ENCODE measurements at regions not wholly inside any gene's neighbourhood (a gene's known extent, or its start where the extent isn't known, plus 50 kb on each side); places are given as distances from the start of the nearest gene placed in this dataset.
"Not testable (repeated sequence)": the region's sequence is repeated elsewhere in the genome, so short reads cannot be mapped to it uniquely, and the experiment has no call there.

DNA sequence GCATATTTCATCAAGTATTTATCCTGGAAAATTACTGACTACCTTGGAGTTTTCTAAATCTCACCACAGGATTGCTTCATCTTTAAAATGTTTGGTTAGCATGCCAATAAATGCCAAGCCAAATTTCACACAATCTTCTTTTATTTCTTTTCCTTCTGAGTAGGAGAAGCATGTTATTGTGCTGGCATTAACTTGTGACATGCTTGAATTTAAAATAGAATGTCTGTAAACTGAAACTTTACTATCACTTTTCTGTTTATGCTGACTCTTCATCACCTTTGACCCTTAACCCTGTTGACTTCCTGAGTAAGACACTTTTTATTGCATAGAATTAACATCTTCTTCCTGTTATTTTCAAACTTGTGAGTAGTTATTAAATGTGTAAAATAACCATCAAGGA lies 56.2 kb upstream of the LRRTM4 start:
- no peak overlapping the region for H3K4me3 ChIP-seq
- no peaks in the 10 kb centered on the region for H3K9me3 ChIP-seq
- DNase-seq (ENCODE audit: low spot score): no peak
- H3K27me3 ChIP-seq: no peaks in the 10 kb centered on the region
- no peaks in the 10 kb centered on the region for H3K36me3 ChIP-seq
- H3K4me1 ChIP-seq: no peaks in the 10 kb centered on the region
- H3K27ac ChIP-seq: no peak overlapping the region
- TF ChIP-seq, protein P1, sequence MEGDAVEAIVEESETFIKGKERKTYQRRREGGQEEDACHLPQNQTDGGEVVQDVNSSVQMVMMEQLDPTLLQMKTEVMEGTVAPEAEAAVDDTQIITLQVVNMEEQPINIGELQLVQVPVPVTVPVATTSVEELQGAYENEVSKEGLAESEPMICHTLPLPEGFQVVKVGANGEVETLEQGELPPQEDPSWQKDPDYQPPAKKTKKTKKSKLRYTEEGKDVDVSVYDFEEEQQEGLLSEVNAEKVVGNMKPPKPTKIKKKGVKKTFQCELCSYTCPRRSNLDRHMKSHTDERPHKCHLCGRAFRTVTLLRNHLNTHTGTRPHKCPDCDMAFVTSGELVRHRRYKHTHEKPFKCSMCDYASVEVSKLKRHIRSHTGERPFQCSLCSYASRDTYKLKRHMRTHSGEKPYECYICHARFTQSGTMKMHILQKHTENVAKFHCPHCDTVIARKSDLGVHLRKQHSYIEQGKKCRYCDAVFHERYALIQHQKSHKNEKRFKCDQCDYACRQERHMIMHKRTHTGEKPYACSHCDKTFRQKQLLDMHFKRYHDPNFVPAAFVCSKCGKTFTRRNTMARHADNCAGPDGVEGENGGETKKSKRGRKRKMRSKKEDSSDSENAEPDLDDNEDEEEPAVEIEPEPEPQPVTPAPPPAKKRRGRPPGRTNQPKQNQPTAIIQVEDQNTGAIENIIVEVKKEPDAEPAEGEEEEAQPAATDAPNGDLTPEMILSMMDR (IDR thresholded peaks at IDR 0.05): no peak

DNA sequence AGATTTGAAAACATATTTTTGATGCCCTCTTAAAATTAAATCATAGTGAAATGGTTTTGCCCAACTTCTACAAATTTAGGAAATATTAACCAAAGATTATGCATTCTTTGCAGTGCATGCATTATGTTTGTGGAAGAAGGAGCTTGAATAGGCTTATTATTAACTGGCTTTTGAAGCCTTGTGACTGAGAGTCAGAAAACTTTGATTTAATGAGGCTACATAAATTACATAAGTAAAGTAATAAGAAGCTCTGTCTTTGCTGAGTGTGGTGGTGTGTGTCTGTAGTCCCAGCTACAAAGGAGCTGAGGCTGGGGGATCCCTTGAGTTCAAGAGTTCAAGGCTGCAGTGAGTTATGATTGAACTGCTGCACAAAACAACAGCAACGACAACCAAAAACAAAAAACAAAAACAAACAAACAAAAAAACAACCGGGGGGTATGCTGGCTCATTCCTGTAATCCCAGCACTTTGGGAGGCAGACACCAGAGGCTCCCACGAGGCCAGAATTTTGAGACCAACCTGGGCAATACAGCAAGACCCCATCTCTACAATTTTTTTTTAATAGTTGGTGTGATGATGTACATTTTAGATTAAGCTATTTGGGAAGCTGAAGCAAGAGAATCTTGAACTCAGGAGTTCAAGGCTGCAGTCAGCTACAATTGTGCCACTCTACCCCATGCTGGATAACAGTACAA lies 57.0 kb upstream of the LRRTM4 start:
- H3K4me1 ChIP-seq: no peaks in the 10 kb centered on the region
- H3K27me3 ChIP-seq: no peaks in the 10 kb centered on the region
- no peaks in the 10 kb centered on the region for H3K36me3 ChIP-seq
- no peak overlapping the region for H3K4me3 ChIP-seq
- H3K9me3 ChIP-seq: no peaks in the 10 kb centered on the region
- TF ChIP-seq, protein P1 (IDR thresholded peaks at IDR 0.05): no peak
- no peak for DNase-seq (ENCODE audit: low spot score)
- no peak overlapping the region for H3K27ac ChIP-seq

DNA sequence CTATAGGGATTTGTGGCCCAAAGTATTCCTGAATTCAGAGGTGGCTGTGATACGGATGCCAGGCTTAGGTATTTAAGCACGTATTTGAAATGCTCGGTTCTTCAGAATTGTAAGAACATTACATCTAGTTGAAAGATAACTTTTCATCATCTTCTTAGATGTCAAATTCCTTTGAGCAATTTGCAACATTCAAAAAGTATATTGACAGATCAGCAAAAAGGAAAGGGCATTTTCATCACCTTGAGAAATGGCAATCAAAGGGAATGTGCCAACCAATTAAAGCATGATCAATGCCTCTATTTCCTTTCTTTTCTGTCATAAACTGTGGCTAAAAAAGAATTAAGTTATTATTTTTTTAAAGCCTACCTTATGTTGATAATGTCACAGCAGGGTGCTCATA lies 66.3 kb upstream of the LRRTM4 start:
- no peak overlapping the region for H3K27ac ChIP-seq
- H3K4me1 ChIP-seq: no peaks in the 10 kb centered on the region
- TF ChIP-seq, protein P1 (IDR thresholded peaks at IDR 0.05): no peak
- no peaks in the 10 kb centered on the region for H3K9me3 ChIP-seq
- no peak overlapping the region for H3K4me3 ChIP-seq
- no peaks in the 10 kb centered on the region for H3K27me3 ChIP-seq
- DNase-seq (ENCODE audit: low spot score): no peak
- no peaks in the 10 kb centered on the region for H3K36me3 ChIP-seq

DNA sequence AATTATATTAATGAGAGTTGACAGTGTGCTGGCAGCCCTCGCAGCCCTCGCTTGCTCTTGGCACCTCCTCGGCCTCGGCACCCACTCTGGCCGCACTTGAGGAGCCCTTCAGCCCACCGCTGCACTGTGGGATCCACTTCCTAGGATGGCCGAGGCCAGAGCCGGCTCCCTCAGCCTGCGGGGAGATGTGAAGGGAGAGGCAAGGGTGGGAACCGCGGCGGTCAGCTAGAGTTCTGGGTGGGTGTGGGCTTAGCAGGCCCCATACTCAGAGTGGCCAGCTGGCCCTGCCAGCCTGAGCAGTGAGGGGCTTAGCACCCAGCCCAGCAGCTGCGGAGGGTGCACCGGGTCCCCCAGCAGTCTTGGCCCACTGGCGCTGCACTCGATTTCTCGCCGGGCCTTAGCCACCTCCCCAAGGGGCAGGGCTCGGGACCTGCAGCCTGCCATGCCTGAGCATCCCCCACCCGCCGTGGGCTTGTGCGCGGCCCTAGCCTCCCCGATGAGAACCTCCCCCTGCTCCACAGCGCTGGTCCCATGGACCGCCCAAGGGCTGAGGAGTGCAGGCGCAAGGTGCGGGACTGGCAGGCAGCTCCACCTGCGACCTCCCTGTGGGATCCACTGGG lies 68.2 kb upstream of the LRRTM4 start:
- no peaks in the 10 kb centered on the region for H3K9me3 ChIP-seq
- H3K27ac ChIP-seq: no peak overlapping the region
- no peaks in the 10 kb centered on the region for H3K4me1 ChIP-seq
- no peak overlapping the region for H3K4me3 ChIP-seq
- TF ChIP-seq, protein P1 (IDR thresholded peaks at IDR 0.05): no peak
- DNase-seq (ENCODE audit: low spot score): no peak
- no peaks in the 10 kb centered on the region for H3K36me3 ChIP-seq
- H3K27me3 ChIP-seq: no peaks in the 10 kb centered on the region

DNA sequence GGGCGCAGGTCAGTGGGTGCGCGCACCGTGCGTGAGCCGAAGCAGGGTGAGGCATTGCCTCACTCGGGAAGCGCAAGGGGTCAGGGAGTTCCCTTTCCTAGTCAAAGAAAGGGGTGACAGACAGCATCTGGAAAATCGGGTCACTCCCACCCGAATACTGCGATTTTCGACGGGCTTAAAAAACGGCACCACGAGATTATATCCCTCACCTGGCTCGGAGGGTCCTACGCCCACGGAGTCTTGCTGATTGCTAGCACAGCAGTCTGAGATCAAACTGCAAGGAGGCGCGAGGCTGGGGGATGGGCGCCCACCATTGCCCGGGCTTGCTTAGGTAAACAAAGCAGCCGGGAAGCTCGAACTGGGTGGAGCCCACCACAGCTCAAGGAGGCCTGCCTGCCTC lies 70.8 kb upstream of the LRRTM4 start:
- not testable (repeated sequence) for H3K4me1 ChIP-seq; H3K9me3 ChIP-seq; H3K36me3 ChIP-seq; H3K4me3 ChIP-seq; DNase-seq (ENCODE audit: low spot score); H3K27me3 ChIP-seq; H3K27ac ChIP-seq

DNA sequence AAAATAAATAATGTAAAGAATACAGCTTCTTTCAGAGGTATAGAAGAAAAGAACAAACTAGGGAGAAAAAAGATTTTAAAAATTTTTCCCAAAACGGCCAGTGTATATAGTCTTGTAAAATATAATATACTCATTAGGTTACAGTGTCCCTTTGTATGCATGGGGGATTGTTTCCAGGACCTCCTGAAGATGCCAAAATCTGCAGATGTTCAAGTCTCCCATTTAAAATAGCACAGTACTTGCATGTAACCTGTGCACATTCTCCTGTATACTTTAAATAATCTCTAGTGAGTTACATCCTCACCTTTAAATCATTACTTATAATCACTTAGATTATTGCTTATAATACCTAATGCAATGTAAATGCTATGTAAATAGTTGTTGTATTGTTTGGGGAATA lies 80.6 kb upstream of the LRRTM4 start:
- TF ChIP-seq, protein P1 (IDR thresholded peaks at IDR 0.05): no peak
- H3K27ac ChIP-seq: no peak overlapping the region
- H3K4me3 ChIP-seq: no peak overlapping the region
- H3K4me1 ChIP-seq: no peaks in the 10 kb centered on the region
- H3K9me3 ChIP-seq: no peaks in the 10 kb centered on the region
- H3K36me3 ChIP-seq: no peaks in the 10 kb centered on the region
- DNase-seq (ENCODE audit: low spot score): no peak
- H3K27me3 ChIP-seq: no peaks in the 10 kb centered on the region

All from right atrium auricular region (tissue), 2 donors.